H9 (cell line): ENCODE measurements at regions not wholly inside any gene's neighbourhood (a gene's known extent, or its start where the extent isn't known, plus 50 kb on each side); places are given as distances from the start of the nearest gene placed in this dataset.

Experiments
- DNase-seq: peaks from one replicate; pipeline ENCODE4 v3.0.0-alpha.2; 2017
- H2AFZ ChIP-seq: one replicate; pipeline ENCODE4 v1.6.1; 2013; ENCODE audit warnings: mild to moderate bottlenecking, low read length, control low read depth, moderate library complexity
- H2AK5ac ChIP-seq: 2 replicates; pipeline ENCODE4 v1.6.1; 2013; ENCODE audit warnings: low read length, control low read depth, mixed read lengths; ENCODE audit not compliant: insufficient read length
- H2BK120ac ChIP-seq: one replicate; pipeline ENCODE4 v1.6.1; 2013; ENCODE audit warnings: low read depth, mild to moderate bottlenecking, low read length, control low read depth, inconsistent platforms; ENCODE audit not compliant: poor library complexity, severe bottlenecking
- H2BK12ac ChIP-seq: 2 replicates; pipeline ENCODE4 v1.6.1; 2013; ENCODE audit warnings: low read length, control low read depth, mixed read lengths, low read depth; ENCODE audit not compliant: insufficient read length
- H2BK15ac ChIP-seq: 2 replicates; pipeline ENCODE4 v1.6.1; 2013; ENCODE audit warnings: low read depth, low read length, control low read depth
- H2BK20ac ChIP-seq: one replicate; pipeline ENCODE4 v1.6.1; 2013; ENCODE audit warnings: low read depth, mild to moderate bottlenecking, low read length, control low read depth, inconsistent platforms; ENCODE audit not compliant: poor library complexity, severe bottlenecking
- H2BK5ac ChIP-seq: 2 replicates; pipeline ENCODE4 v1.6.1; 2013; ENCODE audit warnings: low read length, control low read depth, mixed read lengths; ENCODE audit not compliant: insufficient read length
- H3K14ac ChIP-seq: 2 replicates; pipeline ENCODE4 v1.6.1; 2013; ENCODE audit warnings: low read length, control low read depth; ENCODE audit not compliant: insufficient read depth
- H3K18ac ChIP-seq: 2 replicates; pipeline ENCODE4 v1.6.1; 2013; ENCODE audit warnings: low read depth, mild to moderate bottlenecking, mixed read lengths, low read length, control low read depth; ENCODE audit not compliant: insufficient read length
- H3K23ac ChIP-seq: 2 replicates; pipeline ENCODE4 v1.6.1; 2013; ENCODE audit warnings: low read length, control low read depth, mixed read lengths, low read depth; ENCODE audit not compliant: insufficient read length
- H3K23me2 ChIP-seq: 2 replicates; pipeline ENCODE4 v1.6.1; 2013; ENCODE audit warnings: low read depth, mild to moderate bottlenecking, mixed read lengths, low read length, control low read depth; ENCODE audit not compliant: insufficient read length, poor library complexity, severe bottlenecking
- H3K27ac ChIP-seq: 2 replicates; pipeline ENCODE4 v1.5.1; 2013; ENCODE audit warnings: low read length, control low read depth, mixed read lengths, low read depth; ENCODE audit not compliant: insufficient read length
- H3K27me3 ChIP-seq: 2 replicates; pipeline ENCODE4 v1.6.1; 2013; ENCODE audit warnings: low read length, control low read depth, inconsistent platforms; ENCODE audit not compliant: insufficient read depth
- H3K4ac ChIP-seq: 2 replicates; pipeline ENCODE4 v1.6.1; 2013; ENCODE audit warnings: low read depth, mild to moderate bottlenecking, control low read depth, inconsistent platforms, low read length, moderate library complexity
- H3K4me1 ChIP-seq: 2 replicates; pipeline ENCODE4 v1.6.1; 2013; ENCODE audit warnings: low read length, control low read depth, inconsistent platforms; ENCODE audit not compliant: insufficient read depth
- H3K4me2 ChIP-seq: 2 replicates; pipeline ENCODE4 v1.6.1; 2013; ENCODE audit warnings: low read length, control low read depth, mixed read lengths; ENCODE audit not compliant: insufficient read length, insufficient read depth
- H3K56ac ChIP-seq: 2 replicates; pipeline ENCODE4 v1.6.1; 2013; ENCODE audit warnings: low read depth, mild to moderate bottlenecking, mixed read lengths, low read length, control low read depth; ENCODE audit not compliant: insufficient read length
- H3K79me1 ChIP-seq: 2 replicates; pipeline ENCODE4 v1.6.1; 2013; ENCODE audit warnings: low read depth, mild to moderate bottlenecking, moderate library complexity, low read length, control low read depth, inconsistent platforms; ENCODE audit not compliant: insufficient read depth, poor library complexity, severe bottlenecking
- H3K79me2 ChIP-seq: 2 replicates; pipeline ENCODE4 v1.6.1; 2013; ENCODE audit warnings: low read length, control low read depth, inconsistent platforms; ENCODE audit not compliant: insufficient read depth
- H3K9ac ChIP-seq: 2 replicates; pipeline ENCODE4 v1.6.1; 2013; ENCODE audit warnings: low read length, control low read depth, mixed read lengths; ENCODE audit not compliant: insufficient read length; ENCODE audit errors: extremely low read depth
- H3K9me3 ChIP-seq: one replicate; pipeline ENCODE4 v1.6.1; 2013; ENCODE audit warnings: low read depth, low read length, inconsistent platforms; ENCODE audit not compliant: control insufficient read depth
- H3T11ph ChIP-seq: one replicate; pipeline ENCODE4 v1.6.1; 2013; ENCODE audit warnings: mild to moderate bottlenecking, low read length, control low read depth, inconsistent platforms
- H4K20me1 ChIP-seq: one replicate; pipeline ENCODE4 v1.6.1; 2013; ENCODE audit not compliant: control insufficient read depth, insufficient read length, insufficient read depth
- H4K5ac ChIP-seq: 2 replicates; pipeline ENCODE4 v1.6.1; 2013; ENCODE audit warnings: low read depth, mild to moderate bottlenecking, mixed read lengths, low read length, control low read depth; ENCODE audit not compliant: insufficient read length
- H4K8ac ChIP-seq: replicated peaks from 2 replicates; pipeline ENCODE4 v1.6.1; 2013; ENCODE audit warnings: low read length, control low read depth, mixed read lengths, low read depth; ENCODE audit not compliant: insufficient read length
- H4K91ac ChIP-seq: 2 replicates; pipeline ENCODE4 v1.6.1; 2013; ENCODE audit warnings: low read depth, mild to moderate bottlenecking, moderate library complexity, mixed read lengths, low read length, control low read depth; ENCODE audit not compliant: insufficient read length
- H3K27ac Mint-ChIP-seq, 3 experiments: 2 replicates in 2 of 3; 3 replicates in 1 of 3; pipeline ENCODE4 v1.8.0; 2020 to 2021; ENCODE audit warnings: mixed read lengths in 3 of 3, mild to moderate bottlenecking in 1 of 3, moderate library complexity in 1 of 3
- H3K27me3 Mint-ChIP-seq: 2 replicates; pipeline ENCODE4 v1.8.0; 2021; ENCODE audit warnings: low read depth, mild to moderate bottlenecking, moderate library complexity, mixed read lengths
- H3K36me3 Mint-ChIP-seq, 3 experiments: 2 replicates in 2 of 3; 3 replicates in 1 of 3; pipeline ENCODE4 v1.8.0; 2020 to 2021; ENCODE audit warnings: low read depth in 3 of 3, mixed read lengths in 3 of 3; ENCODE audit not compliant: insufficient read depth in 1 of 3
- H3K4me1 Mint-ChIP-seq, 2 experiments: 2 replicates each; pipeline ENCODE4 v1.8.0; 2020; ENCODE audit warnings: mixed read lengths in 2 of 2
- H3K4me3 Mint-ChIP-seq, 2 experiments: 2 replicates in 1 of 2; 3 replicates in 1 of 2; pipeline ENCODE4 v1.8.0; 2020 to 2021; ENCODE audit warnings: mild to moderate bottlenecking in 2 of 2, mixed read lengths in 2 of 2, moderate library complexity in 1 of 2
- H3K9me3 Mint-ChIP-seq, 2 experiments: 2 replicates in 1 of 2; 3 replicates in 1 of 2; pipeline ENCODE4 v1.8.0; 2020; ENCODE audit warnings: mild to moderate bottlenecking in 2 of 2, mixed read lengths in 2 of 2, moderate library complexity in 1 of 2
- CTCF ChIP-seq: fragments of 200-600 bp; sonication (generic); conservative IDR thresholded peaks from 3 replicates; pipeline ENCODE4 v1.8.0; 2021; ENCODE audit warnings: antibody characterized with exemption, mild to moderate bottlenecking
- WGBS: extraction: QIAGEN DNeasy Blood & Tissue Kit; methylation state at CpG from one replicate; pipeline ENCODE4 v1.1.7; 2013; ENCODE audit warnings: missing lambda C conversion rate, low lambda C conversion rate, mixed read lengths; ENCODE audit not compliant: insufficient read length; ENCODE audit errors: extremely low coverage; 5-methylcytosine and 5-hydroxymethylcytosine counted together

GRCh38 chr7:132709971-132710567 is 133.8 kb upstream of the PLXNA4 start:
- Histone ChIP-seq H3K23me2 (no peaks in the 10 kb centered on the region), H3K4me2 (no peak overlapping the region), H3K79me1 (no peaks in the 10 kb centered on the region), H3K23ac (no peak overlapping the region), H3K56ac (no peak overlapping the region), H4K20me1 (no peaks in the 10 kb centered on the region), H3K9ac (no peak overlapping the region), H3K14ac (no peak overlapping the region), H2BK20ac (no peak overlapping the region), H3K79me2 (no peaks in the 10 kb centered on the region), H4K91ac (no peak overlapping the region), H4K5ac (no peak overlapping the region), H3K4me1 (no peaks in the 10 kb centered on the region), H4K8ac (no peak overlapping the region), H2AK5ac (no peak overlapping the region), H3K18ac (no peak overlapping the region), H2BK120ac (no peak overlapping the region), H3K9me3 (no peaks in the 10 kb centered on the region), H2AFZ (no peak overlapping the region), H3T11ph (no peak overlapping the region), H2BK5ac (no peak overlapping the region), H3K27ac (no peak overlapping the region), H2BK12ac (no peak overlapping the region), H3K27me3 (no peaks in the 10 kb centered on the region), H3K4ac (no peak overlapping the region), H2BK15ac (no peak overlapping the region)
- no peaks in the 10 kb centered on the region for H3K9me3 Mint-ChIP-seq
- peaks cover 3% of the 10 kb centered on the region; the same call in 1 of the 2 replicates for H3K27me3 Mint-ChIP-seq
- WGBS = no CpG with 5 or more reads among the region's 7 CpGs
- H3K4me3 Mint-ChIP-seq = no peak overlapping the region
- no peaks in the 10 kb centered on the region for H3K36me3 Mint-ChIP-seq
- H3K4me1 Mint-ChIP-seq = peaks cover 0 to 2% of the 10 kb centered on the region in 2 experiments; a peak in 1 of 4 replicates
- peak; percentile 69 for TF ChIP-seq CTCF
- H3K27ac Mint-ChIP-seq = no peak overlapping the region
- DNase-seq = no peak
